ENCODE measurements at regions not wholly inside any gene's neighbourhood (a gene's known extent, or its start where the extent isn't known, plus 50 kb on each side); places are given as distances from the start of the nearest gene placed in this dataset.

GRCh38 chr14:87133073-87133801, 859.7 kb downstream of the GALC start:
- TF ChIP-seq POLR2A (IDR thresholded peaks at IDR 0.05), result no peak
- TF ChIP-seq, protein P1, sequence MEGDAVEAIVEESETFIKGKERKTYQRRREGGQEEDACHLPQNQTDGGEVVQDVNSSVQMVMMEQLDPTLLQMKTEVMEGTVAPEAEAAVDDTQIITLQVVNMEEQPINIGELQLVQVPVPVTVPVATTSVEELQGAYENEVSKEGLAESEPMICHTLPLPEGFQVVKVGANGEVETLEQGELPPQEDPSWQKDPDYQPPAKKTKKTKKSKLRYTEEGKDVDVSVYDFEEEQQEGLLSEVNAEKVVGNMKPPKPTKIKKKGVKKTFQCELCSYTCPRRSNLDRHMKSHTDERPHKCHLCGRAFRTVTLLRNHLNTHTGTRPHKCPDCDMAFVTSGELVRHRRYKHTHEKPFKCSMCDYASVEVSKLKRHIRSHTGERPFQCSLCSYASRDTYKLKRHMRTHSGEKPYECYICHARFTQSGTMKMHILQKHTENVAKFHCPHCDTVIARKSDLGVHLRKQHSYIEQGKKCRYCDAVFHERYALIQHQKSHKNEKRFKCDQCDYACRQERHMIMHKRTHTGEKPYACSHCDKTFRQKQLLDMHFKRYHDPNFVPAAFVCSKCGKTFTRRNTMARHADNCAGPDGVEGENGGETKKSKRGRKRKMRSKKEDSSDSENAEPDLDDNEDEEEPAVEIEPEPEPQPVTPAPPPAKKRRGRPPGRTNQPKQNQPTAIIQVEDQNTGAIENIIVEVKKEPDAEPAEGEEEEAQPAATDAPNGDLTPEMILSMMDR (IDR thresholded peaks at IDR 0.05), result no peak

All from body of pancreas (tissue), 4 donors.